ENCODE measurements at regions not wholly inside any gene's neighbourhood (a gene's known extent, or its start where the extent isn't known, plus 50 kb on each side); places are given as distances from the start of the nearest gene placed in this dataset.

GRCh38 chr1:90568436-90568835 lies 148.7 kb downstream of the BARHL2 start:
- TF ChIP-seq CTCF (IDR thresholded peaks at IDR 0.05 in 4 of 5, conservative IDR thresholded peaks at IDR 0.05 in 1 of 5): no peak
- TF ChIP-seq POLR2A (IDR thresholded peaks at IDR 0.05): no peak
